ENCODE measurements at regions not wholly inside any gene's neighbourhood (a gene's known extent, or its start where the extent isn't known, plus 50 kb on each side); places are given as distances from the start of the nearest gene placed in this dataset.

GRCh38 chr18:50457639-50458038 lies 82.8 kb downstream of the SKA1 start:
- Histone ChIP-seq H3K36me3 (ENCODE audit: control insufficient read depth in 2 of 2, insufficient read depth in 2 of 2, low read length in 1 of 2) (no peaks in the 10 kb centered on the region), H3K4me1 (ENCODE audit: control insufficient read depth in 2 of 2, insufficient read depth in 2 of 2, low read length in 2 of 2) (no peaks in the 10 kb centered on the region), H3K4me3 (ENCODE audit: low read length in 2 of 2) (no peak overlapping the region), H3K9me3 (ENCODE audit: control insufficient read depth in 2 of 2, insufficient read depth in 1 of 2, low read length in 1 of 2) (no peaks in the 10 kb centered on the region), H3K27me3 (ENCODE audit: control insufficient read depth in 2 of 2, insufficient read depth in 1 of 2, low read length in 1 of 2) (no peaks in the 10 kb centered on the region), H3K27ac (ENCODE audit: low read depth in 1 of 2, low read length in 1 of 2) (no peak overlapping the region)
- DNase-seq (ENCODE audit: low read depth in 6 of 9, low spot score in 9 of 9), result no peak
- WGBS, result 93% methylated on average over 2 of the region's 2 CpGs

GRCh38 chr18:50458366-50458765 lies 83.5 kb downstream of the SKA1 start:
- Histone ChIP-seq H3K36me3 (ENCODE audit: control insufficient read depth in 2 of 2, insufficient read depth in 2 of 2, low read length in 1 of 2) (no peaks in the 10 kb centered on the region), H3K27ac (ENCODE audit: low read depth in 1 of 2, low read length in 1 of 2) (no peak overlapping the region), H3K4me1 (ENCODE audit: control insufficient read depth in 2 of 2, insufficient read depth in 2 of 2, low read length in 2 of 2) (no peaks in the 10 kb centered on the region), H3K27me3 (ENCODE audit: control insufficient read depth in 2 of 2, insufficient read depth in 1 of 2, low read length in 1 of 2) (no peaks in the 10 kb centered on the region), H3K9me3 (ENCODE audit: control insufficient read depth in 2 of 2, insufficient read depth in 1 of 2, low read length in 1 of 2) (no peaks in the 10 kb centered on the region), H3K4me3 (ENCODE audit: low read length in 2 of 2) (no peak overlapping the region)
- WGBS, result 94% methylated on average over 3 of the region's 3 CpGs
- DNase-seq (ENCODE audit: low read depth in 6 of 9, low spot score in 9 of 9), result no peak

GRCh38 chr18:50458796-50459195 lies 84.0 kb downstream of the SKA1 start:
- Histone ChIP-seq H3K4me1 (ENCODE audit: control insufficient read depth in 2 of 2, insufficient read depth in 2 of 2, low read length in 2 of 2) (no peaks in the 10 kb centered on the region), H3K36me3 (ENCODE audit: control insufficient read depth in 2 of 2, insufficient read depth in 2 of 2, low read length in 1 of 2) (no peaks in the 10 kb centered on the region), H3K9me3 (ENCODE audit: control insufficient read depth in 2 of 2, insufficient read depth in 1 of 2, low read length in 1 of 2) (no peaks in the 10 kb centered on the region), H3K27ac (ENCODE audit: low read depth in 1 of 2, low read length in 1 of 2) (no peak overlapping the region), H3K27me3 (ENCODE audit: control insufficient read depth in 2 of 2, insufficient read depth in 1 of 2, low read length in 1 of 2) (no peaks in the 10 kb centered on the region), H3K4me3 (ENCODE audit: low read length in 2 of 2) (no peak overlapping the region)
- 67% methylated on average over 2 of the region's 2 CpGs for WGBS
- DNase-seq (ENCODE audit: low read depth in 6 of 9, low spot score in 9 of 9), result no peak

- no peak for DNase-seq (ENCODE audit: low read depth in 6 of 9, low spot score in 9 of 9)
- Histone ChIP-seq H3K36me3 (ENCODE audit: control insufficient read depth in 2 of 2, insufficient read depth in 2 of 2, low read length in 1 of 2) (no peaks in the 10 kb centered on the region), H3K9me3 (ENCODE audit: control insufficient read depth in 2 of 2, insufficient read depth in 1 of 2, low read length in 1 of 2) (no peaks in the 10 kb centered on the region), H3K4me1 (ENCODE audit: control insufficient read depth in 2 of 2, insufficient read depth in 2 of 2, low read length in 2 of 2) (no peaks in the 10 kb centered on the region), H3K27ac (ENCODE audit: low read depth in 1 of 2, low read length in 1 of 2) (no peak overlapping the region), H3K4me3 (ENCODE audit: low read length in 2 of 2) (no peak overlapping the region), H3K27me3 (ENCODE audit: control insufficient read depth in 2 of 2, insufficient read depth in 1 of 2, low read length in 1 of 2) (no peaks in the 10 kb centered on the region)
- WGBS, result 83% methylated on average over 3 of the region's 3 CpGs
These were observed 85.2 kb downstream of the SKA1 start for GRCh38 chr18:50460062-50460461.

- WGBS, result 79% methylated on average over 3 of the region's 3 CpGs
- no peaks in the 10 kb centered on the region for H3K9me3 ChIP-seq (ENCODE audit: control insufficient read depth in 2 of 2, insufficient read depth in 1 of 2, low read length in 1 of 2)
- no peaks in the 10 kb centered on the region for H3K27me3 ChIP-seq (ENCODE audit: control insufficient read depth in 2 of 2, insufficient read depth in 1 of 2, low read length in 1 of 2)
- no peaks in the 10 kb centered on the region for H3K4me1 ChIP-seq (ENCODE audit: control insufficient read depth in 2 of 2, insufficient read depth in 2 of 2, low read length in 2 of 2)
- H3K27ac ChIP-seq (ENCODE audit: low read depth in 1 of 2, low read length in 1 of 2), result no peak overlapping the region
- DNase-seq (ENCODE audit: low read depth in 6 of 9, low spot score in 9 of 9), result no peak
- H3K36me3 ChIP-seq (ENCODE audit: control insufficient read depth in 2 of 2, insufficient read depth in 2 of 2, low read length in 1 of 2), result no peaks in the 10 kb centered on the region
- H3K4me3 ChIP-seq (ENCODE audit: low read length in 2 of 2), result no peak overlapping the region
These were observed 85.9 kb downstream of the SKA1 start for GRCh38 chr18:50460716-50461115.

GRCh38 chr18:50461251-50461650 lies 86.4 kb downstream of the SKA1 start:
- H3K27ac ChIP-seq (ENCODE audit: low read depth in 1 of 2, low read length in 1 of 2), result no peak overlapping the region
- no peaks in the 10 kb centered on the region for H3K4me1 ChIP-seq (ENCODE audit: control insufficient read depth in 2 of 2, insufficient read depth in 2 of 2, low read length in 2 of 2)
- no peaks in the 10 kb centered on the region for H3K27me3 ChIP-seq (ENCODE audit: control insufficient read depth in 2 of 2, insufficient read depth in 1 of 2, low read length in 1 of 2)
- no peaks in the 10 kb centered on the region for H3K36me3 ChIP-seq (ENCODE audit: control insufficient read depth in 2 of 2, insufficient read depth in 2 of 2, low read length in 1 of 2)
- H3K4me3 ChIP-seq (ENCODE audit: low read length in 2 of 2), result no peak overlapping the region
- no peak for DNase-seq (ENCODE audit: low read depth in 6 of 9, low spot score in 9 of 9)
- H3K9me3 ChIP-seq (ENCODE audit: control insufficient read depth in 2 of 2, insufficient read depth in 1 of 2, low read length in 1 of 2), result no peaks in the 10 kb centered on the region

- no peaks in the 10 kb centered on the region for H3K4me1 ChIP-seq (ENCODE audit: control insufficient read depth in 2 of 2, insufficient read depth in 2 of 2, low read length in 2 of 2)
- 95% methylated on average over 7 of the region's 7 CpGs for WGBS
- no peak for DNase-seq (ENCODE audit: low read depth in 6 of 9, low spot score in 9 of 9)
- H3K36me3 ChIP-seq (ENCODE audit: control insufficient read depth in 2 of 2, insufficient read depth in 2 of 2, low read length in 1 of 2), result no peaks in the 10 kb centered on the region
- no peak overlapping the region for H3K27ac ChIP-seq (ENCODE audit: low read depth in 1 of 2, low read length in 1 of 2)
- H3K9me3 ChIP-seq (ENCODE audit: control insufficient read depth in 2 of 2, insufficient read depth in 1 of 2, low read length in 1 of 2), result no peaks in the 10 kb centered on the region
- no peak overlapping the region for H3K4me3 ChIP-seq (ENCODE audit: low read length in 2 of 2)
- no peaks in the 10 kb centered on the region for H3K27me3 ChIP-seq (ENCODE audit: control insufficient read depth in 2 of 2, insufficient read depth in 1 of 2, low read length in 1 of 2)
These were observed 90.6 kb downstream of the SKA1 start for GRCh38 chr18:50465211-50466153.

- no peak for DNase-seq (ENCODE audit: low read depth in 6 of 9, low spot score in 9 of 9)
- Histone ChIP-seq H3K27ac (ENCODE audit: low read depth in 1 of 2, low read length in 1 of 2) (no peak overlapping the region), H3K4me3 (ENCODE audit: low read length in 2 of 2) (no peak overlapping the region), H3K4me1 (ENCODE audit: control insufficient read depth in 2 of 2, insufficient read depth in 2 of 2, low read length in 2 of 2) (no peaks in the 10 kb centered on the region), H3K9me3 (ENCODE audit: control insufficient read depth in 2 of 2, insufficient read depth in 1 of 2, low read length in 1 of 2) (no peaks in the 10 kb centered on the region), H3K27me3 (ENCODE audit: control insufficient read depth in 2 of 2, insufficient read depth in 1 of 2, low read length in 1 of 2) (no peaks in the 10 kb centered on the region), H3K36me3 (ENCODE audit: control insufficient read depth in 2 of 2, insufficient read depth in 2 of 2, low read length in 1 of 2) (no peaks in the 10 kb centered on the region)
These were observed 91.8 kb downstream of the SKA1 start for GRCh38 chr18:50466634-50467033.

GRCh38 chr18:50468807-50469206 lies 91.1 kb upstream of the MAPK4 start:
- no peak for DNase-seq (ENCODE audit: low read depth in 6 of 9, low spot score in 9 of 9)
- Histone ChIP-seq H3K4me3 (ENCODE audit: low read length in 2 of 2) (no peak overlapping the region), H3K9me3 (ENCODE audit: control insufficient read depth in 2 of 2, insufficient read depth in 1 of 2, low read length in 1 of 2) (no peaks in the 10 kb centered on the region), H3K36me3 (ENCODE audit: control insufficient read depth in 2 of 2, insufficient read depth in 2 of 2, low read length in 1 of 2) (no peaks in the 10 kb centered on the region), H3K27ac (ENCODE audit: low read depth in 1 of 2, low read length in 1 of 2) (no peak overlapping the region), H3K27me3 (ENCODE audit: control insufficient read depth in 2 of 2, insufficient read depth in 1 of 2, low read length in 1 of 2) (no peaks in the 10 kb centered on the region), H3K4me1 (ENCODE audit: control insufficient read depth in 2 of 2, insufficient read depth in 2 of 2, low read length in 2 of 2) (no peaks in the 10 kb centered on the region)
- 90% methylated on average over 2 of the region's 2 CpGs for WGBS

Data from thymus (tissue), 11 donors.